HFF-Myc (cell line): ENCODE measurements at regions not wholly inside any gene's neighbourhood (a gene's known extent, or its start where the extent isn't known, plus 50 kb on each side); places are given as distances from the start of the nearest gene placed in this dataset.

ENCODE experiments used
- DNase-seq: peaks from one replicate; pipeline ENCODE4 v3.0.0-alpha.2; 2011; ENCODE audit warnings: low read depth; ENCODE audit errors: extremely low read depth
- H3K4me3 ChIP-seq: replicated peaks from 2 replicates; pipeline ENCODE4 v1.5.1; 2011; ENCODE audit warnings: low read depth, mild to moderate bottlenecking, control low read depth, low read length
- TF ChIP-seq, protein P1 (sequence below): IDR thresholded peaks from 2 replicates; pipeline ENCODE4 v1.5.1; 2012; ENCODE audit warnings: mild to moderate bottlenecking, low read depth, low read length, control low read depth; ENCODE audit errors: missing control alignments

DNA sequence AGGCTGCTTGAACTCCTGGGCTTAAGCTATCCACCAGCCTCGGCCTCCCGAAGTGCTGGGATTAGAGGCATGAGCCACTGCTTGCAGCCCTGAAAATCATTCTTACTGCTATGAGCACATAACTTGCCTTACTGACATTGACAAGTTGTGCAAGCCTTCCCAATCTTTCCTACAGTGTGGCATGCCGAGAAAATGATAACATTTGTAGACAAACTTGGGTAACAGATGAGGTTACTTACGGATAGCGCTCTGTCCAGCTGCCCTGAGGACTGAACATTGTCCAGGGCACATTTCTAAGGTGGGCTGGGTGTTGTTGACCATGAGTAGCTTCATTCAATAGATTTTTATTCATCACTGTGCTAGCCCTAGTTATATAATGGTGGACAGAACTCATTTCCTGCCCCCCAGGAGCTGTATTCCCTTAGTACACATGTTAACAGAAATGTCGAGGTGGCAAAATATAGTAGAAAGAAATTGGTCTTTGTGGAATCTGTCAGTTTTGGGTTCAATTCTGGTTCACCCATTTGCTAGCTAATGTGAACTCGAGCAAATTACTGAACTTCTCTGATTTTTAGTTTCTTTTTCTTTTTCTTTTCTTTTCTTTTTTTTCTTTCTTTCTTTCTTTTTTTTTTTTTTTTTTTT is 118.4 kb upstream of the AKIRIN2 start:
- no peak overlapping the region for H3K4me3 ChIP-seq
- TF ChIP-seq, protein P1, sequence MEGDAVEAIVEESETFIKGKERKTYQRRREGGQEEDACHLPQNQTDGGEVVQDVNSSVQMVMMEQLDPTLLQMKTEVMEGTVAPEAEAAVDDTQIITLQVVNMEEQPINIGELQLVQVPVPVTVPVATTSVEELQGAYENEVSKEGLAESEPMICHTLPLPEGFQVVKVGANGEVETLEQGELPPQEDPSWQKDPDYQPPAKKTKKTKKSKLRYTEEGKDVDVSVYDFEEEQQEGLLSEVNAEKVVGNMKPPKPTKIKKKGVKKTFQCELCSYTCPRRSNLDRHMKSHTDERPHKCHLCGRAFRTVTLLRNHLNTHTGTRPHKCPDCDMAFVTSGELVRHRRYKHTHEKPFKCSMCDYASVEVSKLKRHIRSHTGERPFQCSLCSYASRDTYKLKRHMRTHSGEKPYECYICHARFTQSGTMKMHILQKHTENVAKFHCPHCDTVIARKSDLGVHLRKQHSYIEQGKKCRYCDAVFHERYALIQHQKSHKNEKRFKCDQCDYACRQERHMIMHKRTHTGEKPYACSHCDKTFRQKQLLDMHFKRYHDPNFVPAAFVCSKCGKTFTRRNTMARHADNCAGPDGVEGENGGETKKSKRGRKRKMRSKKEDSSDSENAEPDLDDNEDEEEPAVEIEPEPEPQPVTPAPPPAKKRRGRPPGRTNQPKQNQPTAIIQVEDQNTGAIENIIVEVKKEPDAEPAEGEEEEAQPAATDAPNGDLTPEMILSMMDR: no peak
- DNase-seq: no peak

DNA sequence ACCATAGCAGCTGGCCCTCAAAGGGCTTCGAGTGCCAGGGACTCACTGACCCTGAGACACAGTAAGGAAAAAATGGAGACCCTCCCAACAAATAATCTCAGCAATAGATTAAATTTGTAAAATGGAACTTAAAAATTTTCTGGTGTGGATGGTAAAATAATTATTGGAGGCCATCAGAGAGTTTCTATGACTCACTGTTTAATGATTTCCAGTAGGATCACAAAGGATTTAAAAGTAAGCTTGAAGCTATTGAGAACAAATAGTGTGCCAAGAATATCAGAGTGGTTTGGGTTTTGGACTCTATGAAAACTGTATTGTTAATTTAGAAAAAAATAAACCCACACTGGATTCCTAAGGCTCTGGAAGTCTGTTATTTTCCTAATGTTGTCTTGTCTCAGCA is 115.2 kb upstream of the AKIRIN2 start:
- TF ChIP-seq, protein P1: no peak
- no peak overlapping the region for H3K4me3 ChIP-seq
- no peak for DNase-seq

- DNase-seq: no peak
- H3K4me3 ChIP-seq: no peak overlapping the region
- TF ChIP-seq, protein P1: no peak
Measured at GRCh38 chr6:87815449-87815848, 113.4 kb upstream of the AKIRIN2 start.

- H3K4me3 ChIP-seq: no peak overlapping the region
- no peak for DNase-seq
- TF ChIP-seq, protein P1: no peak
Measured at GRCh38 chr6:87808005-87808757, 106.1 kb upstream of the AKIRIN2 start.

GRCh38 chr6:87807475-87807874 is 105.4 kb upstream of the AKIRIN2 start:
- no peak for DNase-seq
- TF ChIP-seq, protein P1: no peak
- no peak overlapping the region for H3K4me3 ChIP-seq

DNA sequence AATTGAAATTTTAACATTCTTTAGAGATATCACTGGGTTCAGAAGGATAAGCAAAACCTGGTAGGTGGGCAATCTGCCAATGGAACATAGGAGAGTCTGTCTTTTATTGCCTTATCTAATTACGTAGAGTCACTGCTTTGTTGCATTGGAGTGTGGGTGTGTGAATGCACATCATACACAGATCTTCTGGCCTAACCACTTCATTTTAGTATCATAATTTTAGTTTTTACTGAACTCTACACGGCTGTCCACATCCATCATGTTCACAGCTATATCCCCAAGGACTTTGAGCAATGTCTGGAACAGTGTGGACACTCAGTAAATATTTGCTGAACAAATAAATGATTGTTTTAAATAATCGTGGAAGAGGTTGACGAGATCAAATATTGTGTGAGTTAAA is 104.6 kb upstream of the AKIRIN2 start:
- H3K4me3 ChIP-seq: no peak overlapping the region
- no peak for DNase-seq
- TF ChIP-seq, protein P1: no peak
